GM18873 (cell line): ENCODE measurements at regions not wholly inside any gene's neighbourhood (a gene's known extent, or its start where the extent isn't known, plus 50 kb on each side); places are given as distances from the start of the nearest gene placed in this dataset.
"Not testable (repeated sequence)": the region's sequence is repeated elsewhere in the genome, so short reads cannot be mapped to it uniquely, and the experiment has no call there.

ENCODE experiments used
- ATAC-seq: cut with Tn5 transposase; IDR thresholded peaks from one replicate; pipeline ENCODE4 v1.9.1; 2021; ENCODE audit warnings: mild to moderate bottlenecking, moderate library complexity, moderate number of reproducible peaks; ENCODE audit not compliant: unreplicated experiment, low FRiP score

DNA sequence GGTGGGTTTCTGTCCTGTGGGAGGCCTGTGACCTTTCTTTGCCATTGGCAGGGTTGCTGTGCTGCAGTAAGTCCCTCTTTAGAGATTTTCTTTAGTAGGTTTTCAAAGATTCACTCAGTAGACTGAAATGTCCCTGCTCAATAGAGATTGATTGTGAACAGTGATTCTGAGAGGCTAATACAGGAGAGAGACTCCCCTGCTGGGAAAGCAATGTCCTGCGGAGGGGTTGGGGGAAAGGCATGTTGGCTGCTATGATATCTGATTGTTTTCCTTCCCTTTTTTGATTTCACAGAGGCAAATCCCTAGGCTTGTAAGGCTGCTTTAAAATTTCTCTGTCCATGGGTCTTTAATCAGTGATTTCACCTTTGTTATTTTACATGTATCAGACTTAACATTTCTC is 589.9 kb downstream of the ADGRL2 start:
- ATAC-seq: no peak

DNA sequence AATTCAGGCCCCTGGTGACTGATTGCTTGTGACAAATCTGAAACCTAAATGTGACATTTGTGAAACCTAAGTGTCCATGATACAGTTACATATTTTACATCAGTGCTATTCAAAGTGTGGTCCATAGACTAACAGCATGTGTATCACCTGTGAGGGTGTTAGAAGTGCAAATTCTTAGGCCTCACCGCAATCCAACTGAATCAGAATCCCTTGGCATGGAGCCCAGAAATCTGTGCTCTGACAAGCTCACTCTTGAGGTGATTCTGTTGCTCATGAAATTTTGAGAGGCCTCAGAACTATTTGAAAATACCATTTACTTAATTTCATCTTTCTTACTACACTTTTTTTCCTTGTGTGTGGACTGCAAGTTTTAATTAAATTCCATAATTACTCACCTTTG is 587.9 kb downstream of the ADGRL2 start:
- ATAC-seq: no peak

DNA sequence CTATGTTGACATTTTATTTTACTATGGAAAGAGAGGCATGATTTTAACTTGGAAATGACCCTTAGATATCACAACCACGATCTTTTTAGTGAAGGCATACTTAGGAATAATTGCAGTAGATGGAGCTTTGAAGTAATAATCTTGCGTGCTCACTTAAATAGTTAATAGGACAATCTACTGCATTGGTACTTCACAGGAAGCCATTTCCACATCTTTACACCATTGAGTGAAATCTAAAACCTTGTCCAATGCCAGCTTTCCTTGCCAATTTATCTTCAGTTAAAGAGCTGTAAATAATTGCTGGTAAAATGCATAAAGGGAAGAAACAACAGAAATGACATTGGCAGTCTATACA is 586.3 kb downstream of the ADGRL2 start:
- no peak for ATAC-seq

DNA sequence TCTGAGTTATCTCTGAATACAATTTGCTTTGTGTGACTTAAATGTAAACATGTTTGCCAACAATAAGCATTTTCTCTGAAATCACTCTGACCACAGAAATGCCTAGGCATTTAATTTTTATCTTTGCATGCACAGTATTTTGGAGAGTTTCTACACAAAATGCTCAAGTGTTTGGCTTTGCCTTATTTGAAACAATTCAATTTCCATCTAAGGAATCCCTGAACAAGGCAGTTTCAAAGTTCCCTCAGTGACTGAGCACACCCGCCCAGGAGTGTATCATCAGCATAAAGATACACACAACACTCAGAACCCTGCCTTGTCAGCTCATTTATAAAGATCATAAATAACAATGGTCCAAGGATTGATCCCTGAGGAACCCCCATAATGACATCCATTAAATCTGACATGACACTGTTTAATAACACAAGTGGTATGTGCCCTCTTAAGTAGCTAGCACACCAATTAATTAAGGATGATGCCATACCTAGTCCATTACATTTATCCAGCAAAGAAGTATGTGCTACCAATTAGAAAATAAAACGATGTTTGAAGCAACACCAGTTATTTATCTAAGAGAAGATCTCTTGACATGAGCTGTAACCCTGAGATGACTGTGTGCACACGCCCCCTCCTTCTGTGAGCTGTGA is 585.8 kb downstream of the ADGRL2 start:
- ATAC-seq: no peak

DNA sequence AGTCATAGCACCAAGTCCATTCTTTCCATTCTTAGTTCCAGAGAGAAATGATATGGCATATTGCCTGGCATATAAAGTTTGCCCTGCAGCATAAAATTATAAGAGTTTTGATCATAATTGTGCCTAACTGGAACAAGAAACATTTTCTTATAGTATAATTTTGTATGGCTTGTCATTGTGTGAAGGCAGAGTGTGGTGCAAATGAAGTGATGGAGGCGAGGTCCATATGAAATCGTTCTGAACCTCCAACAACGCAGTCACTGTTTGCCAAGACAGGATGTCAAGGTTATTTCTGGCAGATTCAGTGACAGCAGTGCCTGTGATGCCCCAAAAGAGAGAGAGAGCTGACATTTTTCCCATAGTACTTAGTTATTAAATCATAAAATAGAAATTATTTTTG is 584.0 kb downstream of the ADGRL2 start:
- no peak for ATAC-seq

DNA sequence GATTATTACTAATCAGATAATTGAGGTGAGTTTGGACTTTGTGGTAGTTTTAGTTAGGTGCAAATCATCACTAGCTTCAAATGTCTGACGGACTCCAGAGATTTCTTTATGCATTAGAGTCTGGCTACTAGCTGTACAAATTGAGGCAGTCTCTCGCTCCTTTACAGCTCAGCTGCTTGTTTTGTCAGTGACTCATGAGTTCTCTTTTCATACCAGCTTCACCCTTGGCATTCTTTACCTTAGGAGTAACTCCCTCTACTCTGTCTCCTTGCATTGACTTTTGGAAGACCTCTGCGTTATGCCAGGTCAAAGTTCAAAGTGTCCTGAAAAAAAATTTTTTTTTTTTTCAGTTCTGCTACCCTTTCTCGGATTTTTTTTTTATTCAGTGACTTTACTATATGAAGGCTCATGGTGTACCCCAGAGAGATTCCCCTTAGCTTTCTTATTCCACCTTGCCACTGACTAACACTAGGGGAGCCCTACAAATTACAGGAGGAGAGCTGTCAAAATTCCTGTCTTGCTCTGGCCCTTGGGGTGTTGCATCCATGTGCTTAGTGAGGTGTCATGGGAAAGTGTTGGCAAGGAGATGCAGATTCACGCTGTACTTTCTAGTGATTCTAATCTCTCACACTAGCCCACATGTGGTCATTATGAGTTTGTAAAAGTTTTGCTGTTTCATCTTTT is 576.6 kb downstream of the ADGRL2 start:
- ATAC-seq: no peak

DNA sequence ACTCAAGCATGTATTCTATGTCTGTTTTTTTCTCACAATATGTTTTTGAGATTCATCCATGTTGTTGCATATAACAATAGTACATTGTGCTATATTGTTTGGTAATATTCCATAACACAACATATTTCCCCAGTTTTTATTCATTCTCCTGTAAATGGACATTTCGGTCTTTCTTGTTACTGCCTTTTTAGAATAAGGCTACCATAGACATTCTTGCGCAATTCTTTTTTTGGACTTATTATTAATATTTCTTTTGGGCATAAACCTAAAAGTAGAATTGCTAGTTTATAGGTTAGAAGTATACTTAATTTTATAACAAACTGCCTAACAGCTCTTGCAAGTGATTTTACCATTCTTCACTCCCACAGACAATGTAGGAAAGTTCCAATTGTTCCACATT is 573.0 kb downstream of the ADGRL2 start:
- ATAC-seq: no peak

DNA sequence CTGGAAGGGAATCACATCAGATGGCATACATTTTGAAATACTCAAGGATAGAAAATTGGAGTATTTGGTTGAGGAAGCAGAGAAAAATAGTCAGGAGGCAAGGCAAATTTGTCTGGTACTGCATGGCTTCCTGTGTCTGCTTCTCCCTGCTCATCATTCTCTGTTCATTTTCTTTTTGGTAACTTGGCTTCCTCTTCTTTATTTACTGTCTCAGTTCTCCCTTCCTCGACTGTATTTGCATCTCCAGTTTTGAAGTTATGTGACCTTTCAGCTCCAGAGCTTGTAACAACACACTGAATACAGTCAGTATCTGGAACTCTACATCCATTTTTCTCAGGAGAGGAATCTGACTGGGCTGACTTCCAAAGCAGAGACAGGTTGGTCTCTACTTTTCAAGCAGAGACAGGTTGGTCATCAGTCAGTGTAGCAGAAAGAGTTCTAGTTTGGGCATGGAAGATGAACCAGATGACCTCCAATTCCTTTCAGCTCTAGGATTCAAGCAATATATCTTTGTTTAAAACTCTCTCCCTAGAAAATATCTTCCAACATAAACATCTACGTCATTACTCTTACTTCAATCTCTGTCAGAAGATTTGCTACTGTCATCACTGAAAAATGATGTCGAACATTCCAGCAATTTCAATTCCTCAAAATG is 571.2 kb downstream of the ADGRL2 start:
- ATAC-seq: no peak

DNA sequence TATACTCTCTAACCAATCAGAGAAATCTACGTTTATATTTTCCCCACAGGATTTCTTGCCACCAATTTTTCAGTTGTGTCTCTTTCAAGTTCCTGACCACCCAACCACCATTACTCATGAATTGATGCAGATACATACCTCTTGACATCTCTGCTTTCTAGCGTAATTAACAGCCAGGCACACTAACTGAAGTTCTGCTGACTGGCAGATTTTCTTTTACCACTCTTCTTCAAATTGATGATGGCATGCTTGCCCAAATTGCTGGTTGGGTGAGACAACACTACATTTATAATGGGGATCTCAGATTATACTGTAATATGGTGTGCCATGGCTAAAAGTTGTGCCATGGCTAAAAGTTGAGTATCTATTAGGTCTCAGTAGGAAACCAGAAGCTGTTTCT is 566.7 kb downstream of the ADGRL2 start:
- no peak for ATAC-seq

DNA sequence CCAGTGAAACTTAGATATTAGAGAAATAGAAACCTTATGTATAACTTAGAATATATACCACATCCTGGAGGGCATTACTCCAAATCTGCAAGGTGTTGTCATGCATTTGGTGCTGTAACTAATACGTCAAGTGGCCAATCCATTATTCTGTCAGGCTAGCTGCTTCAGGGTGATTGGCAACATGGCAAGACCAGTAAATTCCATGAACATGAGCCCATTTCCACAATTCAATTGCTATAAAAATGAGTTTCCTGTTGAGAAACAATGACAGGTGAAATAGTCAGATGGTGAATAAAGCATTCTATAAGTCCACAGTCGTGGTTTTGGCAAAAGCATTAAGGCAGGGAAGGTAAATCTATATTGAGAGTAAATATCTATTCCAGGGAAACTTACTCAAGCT is 566.0 kb downstream of the ADGRL2 start:
- ATAC-seq: no peak

DNA sequence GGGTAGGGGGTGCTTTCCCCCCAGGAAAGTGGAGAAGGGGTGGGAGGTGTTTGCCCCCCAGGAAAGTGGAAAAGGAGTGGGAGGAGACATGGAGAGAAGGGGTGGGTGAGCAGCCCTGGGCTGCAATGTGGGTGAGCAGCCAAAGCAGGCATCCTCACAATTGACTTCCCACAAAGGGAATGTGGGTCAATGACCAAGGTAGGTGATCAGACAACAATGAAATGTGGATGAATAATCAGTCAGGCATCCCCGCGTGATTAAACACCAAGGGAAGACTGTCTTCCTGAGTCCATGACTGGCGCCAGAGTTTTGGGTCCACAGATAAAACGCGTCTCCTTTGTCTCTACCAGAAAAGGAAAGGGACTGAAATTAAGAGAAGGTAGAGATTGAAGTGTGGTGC is 558.8 kb downstream of the ADGRL2 start:
- ATAC-seq: not testable (repeated sequence)

DNA sequence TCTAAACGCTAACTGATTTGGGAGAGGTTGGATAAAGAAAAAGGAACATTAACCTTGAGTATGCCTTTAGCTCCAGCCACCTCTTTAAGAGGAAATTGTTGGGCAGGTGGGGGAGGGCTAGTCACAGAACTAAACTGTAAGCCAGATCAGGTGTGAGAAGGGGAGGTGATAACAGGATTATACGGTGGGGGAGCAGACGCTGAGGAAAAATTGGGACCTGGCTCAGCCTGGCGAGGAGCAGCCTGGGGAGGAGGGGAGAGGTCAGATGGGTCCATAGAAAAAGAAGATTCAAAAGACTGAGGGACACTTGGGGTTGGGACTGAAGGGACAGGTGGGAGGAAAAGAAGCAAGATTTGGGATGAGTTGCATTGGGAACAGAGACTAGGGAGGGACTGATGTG is 558.0 kb downstream of the ADGRL2 start:
- not testable (repeated sequence) for ATAC-seq

DNA sequence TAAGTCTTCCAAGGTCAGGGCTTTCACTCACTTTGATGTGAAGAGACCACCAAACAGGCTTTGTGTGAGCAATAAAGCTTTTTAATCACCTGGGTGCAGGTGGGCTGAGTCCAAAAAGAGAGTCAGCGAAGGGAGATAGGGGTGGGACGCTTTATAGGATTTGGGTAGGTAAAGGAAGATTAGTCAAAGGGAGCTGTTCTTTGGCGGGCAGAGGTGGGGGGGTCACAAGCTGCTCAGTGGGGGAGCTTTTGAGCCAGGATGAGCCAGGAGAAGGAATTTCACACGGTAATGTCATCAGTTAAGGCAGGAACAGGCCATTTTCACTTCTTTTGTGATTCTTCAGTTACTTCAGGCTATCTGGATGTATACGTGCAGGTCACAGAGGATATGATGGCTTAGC is 553.8 kb downstream of the ADGRL2 start:
- ATAC-seq: not testable (repeated sequence)

DNA sequence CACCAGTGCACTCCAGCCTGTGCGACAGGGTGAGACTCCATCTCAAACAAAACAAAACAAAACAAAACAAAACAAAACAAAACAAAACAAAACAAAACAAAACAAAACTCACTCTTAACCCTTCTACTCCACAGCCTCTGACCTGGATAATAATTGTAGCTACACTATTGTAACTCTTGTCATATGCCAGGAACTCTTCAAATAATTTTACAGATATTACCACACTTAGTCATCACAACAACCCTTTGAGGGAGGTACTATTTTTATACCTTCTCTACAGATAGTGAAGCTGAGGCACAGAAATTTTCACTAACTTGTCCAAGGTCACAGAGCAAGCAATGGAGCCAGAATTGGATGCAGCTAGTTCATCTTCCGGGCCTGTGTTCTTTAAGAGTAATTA is 547.8 kb downstream of the ADGRL2 start:
- ATAC-seq: no peak

DNA sequence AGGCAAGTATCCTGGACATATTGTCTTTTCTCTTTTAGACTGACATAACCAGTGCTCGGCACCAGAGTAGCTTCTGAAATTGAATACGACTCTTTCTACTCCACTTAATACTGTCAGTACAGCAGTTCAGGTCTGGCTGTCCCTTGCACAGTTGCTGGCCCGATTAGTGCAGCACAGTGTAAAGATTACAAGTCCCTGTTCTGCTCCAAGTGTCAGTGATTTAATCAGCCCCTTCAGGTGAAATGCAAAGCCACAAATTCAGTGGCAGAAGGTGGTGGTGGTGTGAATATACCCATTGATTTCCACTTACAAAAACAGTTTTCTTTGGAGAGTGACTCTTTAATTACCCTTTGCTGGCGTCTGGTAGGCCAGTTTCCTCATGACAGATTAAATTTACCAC is 545.4 kb downstream of the ADGRL2 start:
- ATAC-seq: no peak

DNA sequence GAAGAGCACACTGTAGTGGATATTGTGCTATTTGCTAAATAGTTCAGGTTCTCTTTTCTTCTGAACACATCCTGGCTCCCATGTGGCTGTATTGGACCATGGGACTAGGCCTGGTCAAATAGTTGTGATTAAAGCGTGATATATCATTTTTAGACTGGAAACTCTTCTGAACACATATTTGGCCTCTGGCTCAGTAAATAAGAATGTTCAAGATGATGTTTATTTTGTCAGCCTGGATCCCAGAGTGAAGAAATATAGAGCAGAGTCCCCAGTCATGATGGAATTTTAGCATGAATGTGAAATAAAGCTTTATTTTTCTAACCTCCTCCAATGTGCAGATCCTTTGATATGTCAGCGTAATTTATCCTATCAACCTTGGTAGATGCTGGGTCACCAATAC is 542.6 kb downstream of the ADGRL2 start:
- no peak for ATAC-seq

DNA sequence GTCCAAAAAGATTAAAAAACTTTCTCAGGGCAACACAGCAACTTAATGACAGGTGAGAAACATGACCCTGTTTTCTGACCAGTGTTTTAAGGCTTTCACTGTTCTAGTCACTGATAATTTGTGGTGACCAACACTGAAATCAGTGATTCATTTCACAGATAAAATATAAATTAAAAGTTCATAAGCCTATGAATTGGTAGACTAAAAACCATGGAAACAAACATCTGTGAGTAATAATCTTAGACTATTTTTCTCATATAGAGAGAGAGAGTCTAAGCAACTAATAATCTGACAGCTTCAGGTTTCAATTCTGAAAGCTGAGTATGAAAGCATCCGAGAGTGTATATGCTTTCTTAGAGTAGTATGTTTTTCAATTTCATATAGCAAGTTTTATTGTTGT is 536.9 kb downstream of the ADGRL2 start:
- no peak for ATAC-seq

DNA sequence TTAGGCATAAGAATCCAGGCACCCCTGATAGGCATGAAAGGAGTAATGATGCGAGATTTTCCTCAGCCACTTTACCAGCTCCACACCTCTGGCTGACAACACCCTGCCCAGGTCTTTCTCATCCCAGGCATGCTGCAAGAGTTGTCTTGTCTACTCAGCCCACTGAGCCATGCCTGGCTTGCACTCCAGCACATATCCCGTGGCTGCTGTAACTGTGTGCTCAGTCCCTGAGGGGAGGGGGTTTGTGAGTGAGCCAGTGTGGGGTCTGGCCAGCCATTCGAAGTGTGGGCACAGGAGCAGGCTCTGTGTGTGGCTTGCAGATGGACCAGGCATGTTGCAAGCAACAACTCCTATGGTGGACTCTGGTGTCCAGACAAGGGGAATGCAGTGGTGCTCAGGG is 529.6 kb downstream of the ADGRL2 start:
- no peak for ATAC-seq

DNA sequence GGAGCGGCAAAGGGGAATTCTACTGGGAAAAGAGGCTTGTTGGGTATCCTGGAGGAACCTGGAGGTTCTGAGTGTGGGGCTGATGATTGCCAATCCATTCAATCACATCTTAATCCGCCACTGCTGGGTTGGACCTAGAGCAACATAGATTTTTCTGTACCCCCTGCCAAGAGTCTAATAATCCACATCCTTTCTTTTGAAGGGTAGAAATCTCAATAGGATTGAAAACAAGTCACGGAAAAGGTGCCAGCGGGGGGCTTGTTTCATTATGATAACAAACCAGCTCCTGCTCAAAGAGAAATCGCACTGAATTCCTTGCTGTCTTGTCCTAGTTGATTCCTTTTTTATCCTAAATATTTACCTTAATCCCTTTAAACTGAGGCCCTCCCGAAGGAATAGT is 528.5 kb downstream of the ADGRL2 start:
- ATAC-seq: no peak

DNA sequence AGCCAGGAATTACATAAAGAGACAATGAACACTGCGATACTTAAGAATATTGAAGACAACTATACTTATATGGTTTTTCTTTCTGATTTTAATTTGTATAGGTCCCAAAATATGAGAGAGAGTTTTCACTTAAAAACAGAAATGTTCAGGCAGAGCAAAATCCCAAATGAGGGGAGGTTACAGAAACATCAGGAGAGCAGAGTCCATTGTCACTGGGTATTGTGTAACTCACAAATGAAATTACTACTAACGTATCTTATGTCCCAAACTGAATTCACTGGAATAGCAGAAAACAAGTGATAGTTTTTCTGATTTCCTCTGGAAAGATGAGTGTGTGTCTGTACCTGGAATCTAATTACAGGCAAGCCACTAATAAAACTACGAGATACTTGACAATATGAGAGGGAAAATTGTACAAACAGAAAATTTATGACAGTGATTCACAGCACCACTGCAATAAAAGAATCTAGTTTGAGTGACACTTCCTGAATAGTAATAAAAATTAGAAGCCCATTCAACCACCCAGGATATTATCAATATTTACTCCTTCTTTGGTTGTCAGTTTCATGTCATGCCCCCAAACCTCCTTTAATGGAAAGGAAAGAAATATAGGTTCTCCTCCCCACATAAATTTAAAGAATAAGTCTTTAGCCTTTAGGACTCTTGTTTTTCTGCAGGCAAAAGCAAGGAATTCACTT is 522.6 kb downstream of the ADGRL2 start:
- ATAC-seq: no peak

DNA sequence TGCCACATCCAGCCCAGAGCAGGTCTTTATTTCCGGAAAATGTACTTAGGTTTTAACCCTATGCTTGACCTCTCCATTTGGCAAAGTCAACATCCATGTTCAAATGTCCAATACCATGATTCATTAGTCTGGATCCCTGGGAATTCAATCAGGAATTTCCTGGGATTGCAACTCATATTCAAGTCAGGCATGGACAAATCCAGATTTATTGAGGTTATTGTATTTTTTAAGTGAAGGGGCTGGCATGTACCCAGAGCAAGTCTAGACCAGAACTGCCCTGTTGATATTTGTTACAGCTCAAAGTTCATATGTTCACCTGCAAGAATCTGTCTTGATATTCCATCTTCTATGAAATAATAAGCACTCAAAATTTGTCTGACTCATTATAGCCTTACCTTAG is 521.1 kb downstream of the ADGRL2 start:
- ATAC-seq: no peak

DNA sequence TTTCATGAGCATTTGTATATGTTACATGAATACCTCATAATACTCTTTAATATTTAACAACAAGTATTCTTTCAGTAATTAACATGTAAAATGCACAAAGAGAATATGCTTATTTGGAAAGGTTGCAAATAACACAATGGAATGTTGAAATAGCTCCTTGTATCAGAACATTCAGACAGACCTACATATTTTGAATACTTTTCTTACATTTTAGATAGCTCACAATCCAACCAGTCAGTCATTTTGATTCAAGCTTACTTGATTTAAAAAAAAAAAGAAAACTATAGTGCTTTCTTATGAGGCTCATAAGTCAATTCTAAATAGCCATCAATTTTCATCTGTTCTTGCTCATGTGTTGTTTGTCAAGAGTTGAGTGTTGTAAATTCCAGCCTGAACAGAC is 518.8 kb downstream of the ADGRL2 start:
- no peak for ATAC-seq
